Right atrium auricular region (tissue), 2 donors: ENCODE measurements at regions not wholly inside any gene's neighbourhood (a gene's known extent, or its start where the extent isn't known, plus 50 kb on each side); places are given as distances from the start of the nearest gene placed in this dataset.

Source experiments
- DNase-seq: peaks from one replicate; pipeline ENCODE4 v3.0.0-alpha.2; 2019; ENCODE audit warnings: low spot score
- H3K27ac ChIP-seq, 2 donors: fragments of 200-600 bp; sonication (generic); 1 replicate in 1 of 2; 2 replicates in 1 of 2; pipeline ENCODE4 v1.5.1; 2016 to 2019
- H3K27me3 ChIP-seq, 2 donors: fragments of 200-600 bp; sonication (generic); one replicate each; pipeline versions ENCODE4 v1.5.1 to v1.6.0; 2017 to 2019
- H3K36me3 ChIP-seq: fragments of 200-600 bp; sonication (generic); one replicate; pipeline ENCODE4 v1.5.1; 2016
- H3K4me1 ChIP-seq, 2 donors: fragments of 200-600 bp; sonication (generic); one replicate each; pipeline versions ENCODE4 v1.5.1 to v1.6.0; 2017 to 2019
- H3K4me3 ChIP-seq, 2 donors: fragments of 200-600 bp; sonication (generic); 1 replicate in 1 of 2; 2 replicates in 1 of 2; pipeline ENCODE4 v1.5.1; 2017 to 2019; ENCODE audit warnings: mild to moderate bottlenecking in 1 of 2, moderate library complexity in 1 of 2
- H3K9me3 ChIP-seq, 2 donors: fragments of 200-600 bp; sonication (generic); one replicate each; pipeline ENCODE4 v1.5.1; 2019
- TF ChIP-seq, protein P1 (sequence below), 2 donors: fragments of 200-600 bp; sonication (generic); IDR thresholded peaks; one replicate each; pipeline ENCODE4 v1.5.1; 2019; ENCODE audit warnings: antibody characterized with exemption in 2 of 2

DNA sequence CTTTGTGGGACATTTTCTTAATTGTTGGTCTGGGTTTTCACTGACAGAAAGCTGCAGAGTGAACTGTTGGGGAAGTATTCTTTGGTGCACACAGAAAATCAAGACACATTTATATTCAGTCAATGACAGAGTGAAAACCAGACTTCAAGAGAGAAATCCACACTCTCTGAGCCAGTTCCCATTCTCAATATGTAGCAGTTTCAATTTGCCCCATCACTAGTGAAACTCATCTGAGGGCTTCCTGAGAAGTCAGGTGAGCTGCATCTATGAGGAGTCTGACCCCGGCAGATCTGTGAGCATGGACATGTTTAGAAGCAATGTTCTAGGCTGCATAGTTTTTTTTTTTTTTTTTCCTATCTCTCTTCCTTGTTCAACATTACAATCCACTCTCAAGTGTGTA lies 163.7 kb upstream of the AHR start:
- Histone ChIP-seq H3K4me1 (peaks cover 0 to 6% of the 10 kb centered on the region in 2 donors), H3K27ac (no peak overlapping the region), H3K27me3 (no peaks in the 10 kb centered on the region), H3K4me3 (no peak overlapping the region), H3K36me3 (no peaks in the 10 kb centered on the region), H3K9me3 (no peaks in the 10 kb centered on the region)
- TF ChIP-seq, protein P1, sequence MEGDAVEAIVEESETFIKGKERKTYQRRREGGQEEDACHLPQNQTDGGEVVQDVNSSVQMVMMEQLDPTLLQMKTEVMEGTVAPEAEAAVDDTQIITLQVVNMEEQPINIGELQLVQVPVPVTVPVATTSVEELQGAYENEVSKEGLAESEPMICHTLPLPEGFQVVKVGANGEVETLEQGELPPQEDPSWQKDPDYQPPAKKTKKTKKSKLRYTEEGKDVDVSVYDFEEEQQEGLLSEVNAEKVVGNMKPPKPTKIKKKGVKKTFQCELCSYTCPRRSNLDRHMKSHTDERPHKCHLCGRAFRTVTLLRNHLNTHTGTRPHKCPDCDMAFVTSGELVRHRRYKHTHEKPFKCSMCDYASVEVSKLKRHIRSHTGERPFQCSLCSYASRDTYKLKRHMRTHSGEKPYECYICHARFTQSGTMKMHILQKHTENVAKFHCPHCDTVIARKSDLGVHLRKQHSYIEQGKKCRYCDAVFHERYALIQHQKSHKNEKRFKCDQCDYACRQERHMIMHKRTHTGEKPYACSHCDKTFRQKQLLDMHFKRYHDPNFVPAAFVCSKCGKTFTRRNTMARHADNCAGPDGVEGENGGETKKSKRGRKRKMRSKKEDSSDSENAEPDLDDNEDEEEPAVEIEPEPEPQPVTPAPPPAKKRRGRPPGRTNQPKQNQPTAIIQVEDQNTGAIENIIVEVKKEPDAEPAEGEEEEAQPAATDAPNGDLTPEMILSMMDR (IDR thresholded peaks at IDR 0.05), result no peak
- DNase-seq, result no peak

DNA sequence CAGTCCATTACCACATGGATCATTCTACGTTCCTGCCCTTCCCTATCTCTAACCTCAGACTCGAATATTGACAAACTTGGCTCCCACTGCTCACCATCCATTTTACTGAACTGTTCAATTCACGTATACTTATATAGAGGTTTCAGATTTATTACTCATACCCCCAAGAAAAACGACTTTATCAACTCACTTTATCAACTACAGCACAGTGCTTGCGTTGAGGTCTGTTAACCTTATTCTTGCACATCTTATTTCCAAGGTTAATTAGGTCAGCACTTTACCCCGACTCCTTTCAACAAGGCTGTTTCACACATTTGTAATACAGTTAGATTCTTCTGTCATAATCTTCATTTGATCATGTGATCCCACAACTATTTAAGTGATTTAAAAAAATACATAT lies 162.3 kb upstream of the AHR start:
- Histone ChIP-seq H3K4me3 (no peak overlapping the region), H3K36me3 (no peaks in the 10 kb centered on the region), H3K4me1 (no peaks in the 10 kb centered on the region), H3K9me3 (no peaks in the 10 kb centered on the region), H3K27me3 (no peaks in the 10 kb centered on the region), H3K27ac (no peak overlapping the region)
- TF ChIP-seq, protein P1 (IDR thresholded peaks at IDR 0.05), result no peak
- no peak for DNase-seq

DNA sequence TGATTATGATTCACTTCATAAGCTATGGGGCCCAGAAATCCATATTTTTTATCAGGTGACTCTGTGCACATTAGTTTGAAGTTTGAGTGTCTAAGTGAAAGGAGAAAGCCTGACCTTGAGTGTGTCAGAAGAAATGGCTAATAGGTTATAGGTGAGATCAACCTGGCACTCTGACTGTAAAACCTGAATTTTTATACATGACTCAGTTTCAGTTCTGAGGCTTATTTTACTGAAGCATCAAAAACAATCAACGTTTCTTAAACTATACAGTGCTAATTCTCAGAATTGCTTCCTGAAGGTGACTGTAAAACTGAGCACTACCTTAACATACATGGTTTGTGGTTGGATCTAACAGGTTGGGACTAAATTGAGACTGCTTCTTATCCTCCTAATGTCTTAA lies 159.4 kb upstream of the AHR start:
- DNase-seq, result no peak
- TF ChIP-seq, protein P1 (IDR thresholded peaks at IDR 0.05), result no peak

DNA sequence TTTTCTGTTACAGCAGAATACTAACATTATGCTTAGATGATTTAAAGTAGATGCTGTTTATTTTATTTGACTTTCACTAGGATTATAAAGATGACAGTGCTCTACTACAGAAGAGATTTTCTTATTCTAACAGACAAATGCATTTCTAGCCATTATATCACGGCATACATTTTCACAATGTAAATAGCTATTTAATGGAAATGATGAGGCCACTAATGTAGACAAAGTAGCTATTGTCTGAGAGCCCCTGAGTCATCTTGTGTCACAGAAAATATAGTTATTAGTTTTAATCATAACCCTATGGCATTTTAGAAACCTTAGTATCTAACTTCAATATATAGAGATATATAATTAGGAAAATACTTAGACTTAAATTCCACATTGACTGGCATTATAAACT lies 158.0 kb upstream of the AHR start:
- H3K36me3 ChIP-seq, result no peaks in the 10 kb centered on the region
- H3K9me3 ChIP-seq, result no peaks in the 10 kb centered on the region
- DNase-seq, result no peak
- H3K27me3 ChIP-seq, result no peaks in the 10 kb centered on the region
- peaks cover 0 to 5% of the 10 kb centered on the region in 2 donors for H3K4me1 ChIP-seq
- no peak overlapping the region for H3K4me3 ChIP-seq
- H3K27ac ChIP-seq, result no peak overlapping the region
- TF ChIP-seq, protein P1 (IDR thresholded peaks at IDR 0.05), result no peak

More for the DNA sequence above, 159.4 kb upstream of the AHR start:
- Histone ChIP-seq H3K36me3 (no peaks in the 10 kb centered on the region), H3K9me3 (no peaks in the 10 kb centered on the region), H3K4me1 (peaks cover 0 to 5% of the 10 kb centered on the region in 2 donors), H3K27me3 (no peaks in the 10 kb centered on the region), H3K4me3 (no peak overlapping the region), H3K27ac (no peak overlapping the region)

DNA sequence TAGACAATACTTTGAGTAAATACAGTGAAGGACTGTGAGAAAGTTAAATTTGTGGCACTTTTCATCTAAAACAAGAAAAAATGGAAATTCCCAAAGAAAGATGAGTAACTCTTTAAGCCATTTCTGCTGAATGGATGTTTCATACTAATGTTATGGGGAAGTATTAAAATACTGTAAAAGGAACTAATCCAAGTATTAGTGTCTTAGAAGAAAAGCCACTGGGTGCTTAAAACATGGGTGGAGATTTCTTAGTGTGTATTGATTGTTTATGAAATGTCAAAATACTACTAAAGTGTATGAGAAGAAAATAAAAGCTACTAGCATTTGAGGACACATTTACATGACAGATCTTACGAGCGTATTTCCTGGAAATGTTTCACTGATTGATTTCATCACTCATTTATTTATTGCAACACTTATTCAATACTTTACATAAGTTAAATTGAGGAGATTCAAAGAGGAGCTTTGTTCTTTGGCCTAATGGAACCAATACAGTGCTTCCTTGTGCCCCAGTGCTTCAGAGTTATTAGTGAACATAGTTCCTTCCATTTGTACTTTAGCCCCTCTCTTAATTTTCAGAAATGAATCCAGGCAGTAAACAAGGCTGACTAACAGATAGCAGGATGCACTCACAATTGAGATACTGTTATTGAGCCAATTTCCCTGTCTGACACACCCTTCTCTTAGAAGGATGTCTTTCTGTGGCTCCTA lies 155.5 kb upstream of the AHR start:
- TF ChIP-seq, protein P1 (IDR thresholded peaks at IDR 0.05), result no peak
- peak overlapping the region in 1 of 2 donors; percentile 27 for H3K27ac ChIP-seq

DNA sequence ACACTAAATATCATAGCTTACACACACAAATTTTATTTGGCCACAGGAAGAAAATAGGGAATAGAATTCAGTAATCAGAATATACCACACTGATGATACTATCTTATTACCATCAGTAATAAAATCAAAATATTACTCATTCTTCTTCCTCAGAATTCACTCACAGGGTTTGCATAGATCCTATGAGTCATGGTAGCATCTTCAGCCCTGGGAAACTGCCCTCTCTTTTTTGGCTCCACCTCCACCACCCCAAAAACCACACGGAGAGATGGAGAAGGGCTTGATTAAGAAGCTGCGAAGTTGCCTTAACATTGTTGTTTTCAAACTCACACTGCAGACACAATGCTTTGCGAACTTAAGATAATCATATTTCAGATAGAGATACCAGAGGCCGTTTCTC lies 154.1 kb upstream of the AHR start:
- no peak overlapping the region for H3K27ac ChIP-seq
- DNase-seq, result no peak
- TF ChIP-seq, protein P1 (IDR thresholded peaks at IDR 0.05), result no peak
- peaks cover 0 to 5% of the 10 kb centered on the region in 2 donors for H3K4me1 ChIP-seq
- no peaks in the 10 kb centered on the region for H3K9me3 ChIP-seq
- no peak overlapping the region for H3K4me3 ChIP-seq
- no peaks in the 10 kb centered on the region for H3K27me3 ChIP-seq
- no peaks in the 10 kb centered on the region for H3K36me3 ChIP-seq

More for the DNA sequence above, 155.5 kb upstream of the AHR start:
- H3K27me3 ChIP-seq, result no peaks in the 10 kb centered on the region
- H3K4me3 ChIP-seq, result peak overlapping the region in 1 of 2 donors; percentile 15
- peaks cover 0 to 5% of the 10 kb centered on the region in 2 donors for H3K4me1 ChIP-seq
- H3K36me3 ChIP-seq, result no peaks in the 10 kb centered on the region
- DNase-seq, result no peak
- no peaks in the 10 kb centered on the region for H3K9me3 ChIP-seq
